SK-N-SH (cell line): ENCODE measurements at regions not wholly inside any gene's neighbourhood (a gene's known extent, or its start where the extent isn't known, plus 50 kb on each side); places are given as distances from the start of the nearest gene placed in this dataset.

Experiments
- CTCF ChIA-PET: fragments of 300-600, 350-600 bp; formaldehyde crosslinking; extraction: SDS; loops from one replicate; lab custom pipeline; 2021; lab: Yijun Ruan, JAX
- POLR2A ChIA-PET: fragments of 350-600 bp; sonication (Branson Sonifier 250); formaldehyde crosslinking; extraction: SDS; loops from one replicate; lab custom pipeline; 2020; ENCODE audit warnings: antibody characterized with exemption, inconsistent platforms; lab: Yijun Ruan, JAX
- DNase-seq: peaks from one replicate; pipeline ENCODE4 v3.0.0; 2012
- H2AFZ ChIP-seq: fragments of 200-600 bp; sonication (generic); 2 replicates; pipeline ENCODE4 v1.8.1; 2016; ENCODE audit warnings: antibody characterized with exemption, mild to moderate bottlenecking, low read depth
- H3F3A ChIP-seq: fragments of 200-600 bp; sonication (generic); replicated peaks from 2 replicates; pipeline ENCODE3; 2016; ENCODE audit warnings: antibody characterized with exemption, mild to moderate bottlenecking; ENCODE audit not compliant: insufficient read depth
- H3K27ac ChIP-seq, 2 experiments: fragments of 200-500 bp in 1 of 2; fragments of 200-600 bp in 1 of 2; sonication (Bioruptor generic) in 1 of 2; sonication (generic), shearing (Covaris generic) in 1 of 2; 2 replicates each; pipeline versions ENCODE4 v1.5.1 to v1.6.1; 2014 to 2016; ENCODE audit warnings: low read depth in 2 of 2, inconsistent platforms in 1 of 2, low read length in 1 of 2, mild to moderate bottlenecking in 1 of 2, mixed read lengths in 1 of 2
- H3K27me3 ChIP-seq: fragments of 200-600 bp; sonication (generic), shearing (Covaris generic); 2 replicates; pipeline ENCODE4 v1.6.1; 2016; ENCODE audit warnings: mixed run types; ENCODE audit not compliant: insufficient read depth
- H3K36me3 ChIP-seq, 2 experiments: fragments of 200-500 bp in 1 of 2; fragments of 200-600 bp in 1 of 2; sonication (Bioruptor generic) in 1 of 2; sonication (generic) in 1 of 2; replicated peaks in 1 of 2; 2 replicates each; pipeline versions ENCODE3 to v1.5.1; 2014 to 2016; ENCODE audit warnings: low read length in 1 of 2, mild to moderate bottlenecking in 1 of 2; ENCODE audit not compliant: insufficient read depth in 2 of 2, control insufficient read depth in 1 of 2
- H3K4me1 ChIP-seq, 2 experiments: fragments of 200-500 bp in 1 of 2; fragments of 200-600 bp in 1 of 2; sonication (Bioruptor generic) in 1 of 2; sonication (generic), shearing (Covaris generic) in 1 of 2; 2 replicates each; pipeline versions ENCODE4 v1.5.1 to v1.6.1; 2014 to 2016; ENCODE audit warnings: low read depth in 1 of 2, low read length in 1 of 2, mixed run types in 1 of 2; ENCODE audit not compliant: insufficient read depth in 2 of 2, control insufficient read depth in 1 of 2
- H3K4me2 ChIP-seq: fragments of 200-600 bp; sonication (generic), shearing (Covaris generic); 2 replicates; pipeline ENCODE4 v1.6.1; 2017; ENCODE audit warnings: mixed run types
- H3K4me3 ChIP-seq, 2 experiments: fragments of 200-500 bp in 1 of 2; fragments of 200-600 bp in 1 of 2; sonication (Bioruptor generic) in 1 of 2; sonication (generic), shearing (Covaris generic) in 1 of 2; 2 replicates each; pipeline versions ENCODE4 v1.5.1 to v1.8.1; 2014 to 2016; ENCODE audit warnings: low read depth in 2 of 2, inconsistent platforms in 1 of 2, low read length in 1 of 2, mild to moderate bottlenecking in 1 of 2, mixed read lengths in 1 of 2, moderate library complexity in 1 of 2
- H3K79me2 ChIP-seq: fragments of 200-600 bp; sonication (generic); 2 replicates; pipeline ENCODE4 v1.8.1; 2017; ENCODE audit warnings: mild to moderate bottlenecking; ENCODE audit not compliant: insufficient read depth
- H3K9ac ChIP-seq: fragments of 200-600 bp; sonication (generic); 2 replicates; pipeline ENCODE4 v1.6.1; 2017; ENCODE audit warnings: mixed run types
- H3K9me2 ChIP-seq: fragments of 200-600 bp; sonication (generic); 2 replicates; pipeline ENCODE4 v1.6.1; 2017; ENCODE audit warnings: mixed run types
- H3K9me3 ChIP-seq: fragments of 200-600 bp; sonication (generic); 2 replicates; pipeline ENCODE4 v1.6.1; 2017; ENCODE audit warnings: mixed run types, mild to moderate bottlenecking, moderate library complexity
- H4K20me1 ChIP-seq: fragments of 200-600 bp; sonication (generic); 2 replicates; pipeline ENCODE4 v1.6.1; 2017; ENCODE audit warnings: mild to moderate bottlenecking, mixed run types; ENCODE audit not compliant: insufficient read depth
- CHD2 ChIP-seq: fragments of 150-350 bp; IDR thresholded peaks from 2 replicates; pipeline ENCODE4 v1.6.1; 2018; ENCODE audit warnings: low read length; ENCODE audit not compliant: partially characterized antibody
- EP300 ChIP-seq, 2 experiments: IDR thresholded peaks; 2 replicates each; pipeline versions ENCODE4 v1.4.0 to v1.6.1; 2012; ENCODE audit warnings: borderline replicate concordance in 1 of 2, low read depth in 1 of 2, low read length in 1 of 2
- FOXJ3 ChIP-seq: sonication (generic); formaldehyde crosslinking; IDR thresholded peaks from 2 replicates; pipeline ENCODE4 v1.5.1; 2020; ENCODE audit warnings: mild to moderate bottlenecking, missing genetic modification reagents
- IRF3 ChIP-seq: fragments of 150-350 bp; IDR thresholded peaks from 2 replicates; pipeline ENCODE4 v1.6.1; 2016; ENCODE audit warnings: mild to moderate bottlenecking, low read depth, low read length
- JUND ChIP-seq: IDR thresholded peaks from 2 replicates; pipeline ENCODE4 v1.4.0; 2012
- MAX ChIP-seq: IDR thresholded peaks from 2 replicates; pipeline ENCODE4 v1.4.0; 2012; ENCODE audit warnings: low read depth
- POLR2AphosphoS5 ChIP-seq: IDR thresholded peaks from 2 replicates; pipeline ENCODE4 v1.6.1; 2012; ENCODE audit warnings: low read depth, low read length
- RCOR1 ChIP-seq: fragments of 150-350 bp; IDR thresholded peaks from 2 replicates; pipeline ENCODE4 v1.6.1; 2017; ENCODE audit warnings: antibody characterized with exemption, low read length
- RFX5 ChIP-seq: IDR thresholded peaks from 2 replicates; pipeline ENCODE4 v1.6.1; 2012; ENCODE audit warnings: mild to moderate bottlenecking, improper control_type of control experiment, low read length
- RXRA ChIP-seq: IDR thresholded peaks from 2 replicates; pipeline ENCODE4 v1.4.0; 2012; ENCODE audit warnings: low read depth, mild to moderate bottlenecking, borderline replicate concordance
- TAF1 ChIP-seq: IDR thresholded peaks from 2 replicates; pipeline ENCODE4 v1.6.1; 2012; ENCODE audit warnings: low read depth, mild to moderate bottlenecking, low read length, moderate library complexity, borderline replicate concordance
- TCF12 ChIP-seq: IDR thresholded peaks from 2 replicates; pipeline ENCODE4 v1.4.0; 2012
- TEAD4 ChIP-seq: IDR thresholded peaks from 2 replicates; pipeline ENCODE4 v1.4.0; 2012; ENCODE audit warnings: mild to moderate bottlenecking, borderline replicate concordance; ENCODE audit not compliant: insufficient read depth
- YY1 ChIP-seq: IDR thresholded peaks from 2 replicates; pipeline ENCODE4 v1.4.0; 2012; ENCODE audit warnings: low read depth, mild to moderate bottlenecking
- WGBS: methylation state at CpG from one replicate; pipeline ENCODE4 v1.1.6; 2017; ENCODE audit warnings: low lambda C conversion rate; 5-methylcytosine and 5-hydroxymethylcytosine counted together
- TF ChIP-seq, protein P1 (sequence below): fragments of 200-600 bp; sonication (generic); IDR thresholded peaks from 2 replicates; pipeline ENCODE4 v1.6.1; 2017; ENCODE audit warnings: antibody characterized with exemption, mild to moderate bottlenecking, moderate library complexity
- TF ChIP-seq, protein P2 (sequence below): IDR thresholded peaks from 2 replicates; pipeline ENCODE4 v1.6.1; 2012; ENCODE audit warnings: mild to moderate bottlenecking, low read depth, low read length, moderate library complexity

GRCh38 chr12:41966916-41967315, 177.8 kb downstream of the GXYLT1 start:
- DNase-seq = no peak
- no peaks in the 10 kb centered on the region for H3K9me3 ChIP-seq
- no peaks in the 10 kb centered on the region; a peak in 2 of 4 replicates for H3K4me1 ChIP-seq
- H3K4me2 ChIP-seq = no peak overlapping the region
- H3K27ac ChIP-seq = peak overlapping the region in 1 of 2 experiments; percentile 86; a peak in 1 of 4 replicates
- 97% methylated on average over 2 of the region's 2 CpGs for WGBS
- POLR2A ChIA-PET = no interaction called here
- CTCF ChIA-PET = interaction anchor here (1.2 kb wide), 1 partner anchor 11 kb away, joined by 3 read pairs; no protein-coding TSS in a partner anchor
- H3K4me3 ChIP-seq = no peak overlapping the region
- TF ChIP-seq POLR2AphosphoS5 = no peak
- TF ChIP-seq RCOR1 = no peak
- TF ChIP-seq IRF3 = no peak
- no peak for TF ChIP-seq YY1
- TF ChIP-seq, protein P1, sequence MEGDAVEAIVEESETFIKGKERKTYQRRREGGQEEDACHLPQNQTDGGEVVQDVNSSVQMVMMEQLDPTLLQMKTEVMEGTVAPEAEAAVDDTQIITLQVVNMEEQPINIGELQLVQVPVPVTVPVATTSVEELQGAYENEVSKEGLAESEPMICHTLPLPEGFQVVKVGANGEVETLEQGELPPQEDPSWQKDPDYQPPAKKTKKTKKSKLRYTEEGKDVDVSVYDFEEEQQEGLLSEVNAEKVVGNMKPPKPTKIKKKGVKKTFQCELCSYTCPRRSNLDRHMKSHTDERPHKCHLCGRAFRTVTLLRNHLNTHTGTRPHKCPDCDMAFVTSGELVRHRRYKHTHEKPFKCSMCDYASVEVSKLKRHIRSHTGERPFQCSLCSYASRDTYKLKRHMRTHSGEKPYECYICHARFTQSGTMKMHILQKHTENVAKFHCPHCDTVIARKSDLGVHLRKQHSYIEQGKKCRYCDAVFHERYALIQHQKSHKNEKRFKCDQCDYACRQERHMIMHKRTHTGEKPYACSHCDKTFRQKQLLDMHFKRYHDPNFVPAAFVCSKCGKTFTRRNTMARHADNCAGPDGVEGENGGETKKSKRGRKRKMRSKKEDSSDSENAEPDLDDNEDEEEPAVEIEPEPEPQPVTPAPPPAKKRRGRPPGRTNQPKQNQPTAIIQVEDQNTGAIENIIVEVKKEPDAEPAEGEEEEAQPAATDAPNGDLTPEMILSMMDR = no peak
- TF ChIP-seq JUND = no peak
- TF ChIP-seq, protein P2, sequence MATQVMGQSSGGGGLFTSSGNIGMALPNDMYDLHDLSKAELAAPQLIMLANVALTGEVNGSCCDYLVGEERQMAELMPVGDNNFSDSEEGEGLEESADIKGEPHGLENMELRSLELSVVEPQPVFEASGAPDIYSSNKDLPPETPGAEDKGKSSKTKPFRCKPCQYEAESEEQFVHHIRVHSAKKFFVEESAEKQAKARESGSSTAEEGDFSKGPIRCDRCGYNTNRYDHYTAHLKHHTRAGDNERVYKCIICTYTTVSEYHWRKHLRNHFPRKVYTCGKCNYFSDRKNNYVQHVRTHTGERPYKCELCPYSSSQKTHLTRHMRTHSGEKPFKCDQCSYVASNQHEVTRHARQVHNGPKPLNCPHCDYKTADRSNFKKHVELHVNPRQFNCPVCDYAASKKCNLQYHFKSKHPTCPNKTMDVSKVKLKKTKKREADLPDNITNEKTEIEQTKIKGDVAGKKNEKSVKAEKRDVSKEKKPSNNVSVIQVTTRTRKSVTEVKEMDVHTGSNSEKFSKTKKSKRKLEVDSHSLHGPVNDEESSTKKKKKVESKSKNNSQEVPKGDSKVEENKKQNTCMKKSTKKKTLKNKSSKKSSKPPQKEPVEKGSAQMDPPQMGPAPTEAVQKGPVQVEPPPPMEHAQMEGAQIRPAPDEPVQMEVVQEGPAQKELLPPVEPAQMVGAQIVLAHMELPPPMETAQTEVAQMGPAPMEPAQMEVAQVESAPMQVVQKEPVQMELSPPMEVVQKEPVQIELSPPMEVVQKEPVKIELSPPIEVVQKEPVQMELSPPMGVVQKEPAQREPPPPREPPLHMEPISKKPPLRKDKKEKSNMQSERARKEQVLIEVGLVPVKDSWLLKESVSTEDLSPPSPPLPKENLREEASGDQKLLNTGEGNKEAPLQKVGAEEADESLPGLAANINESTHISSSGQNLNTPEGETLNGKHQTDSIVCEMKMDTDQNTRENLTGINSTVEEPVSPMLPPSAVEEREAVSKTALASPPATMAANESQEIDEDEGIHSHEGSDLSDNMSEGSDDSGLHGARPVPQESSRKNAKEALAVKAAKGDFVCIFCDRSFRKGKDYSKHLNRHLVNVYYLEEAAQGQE = no peak
- TF ChIP-seq FOXJ3 (CRISPR knock-in tag) = no peak
- no peak for TF ChIP-seq TCF12
- TF ChIP-seq RFX5 = no peak
- no peak for TF ChIP-seq CHD2
- no peak for TF ChIP-seq EP300 (IDR thresholded peaks at IDR 0.05; ENCODE audit: borderline replicate concordance in 1 of 2, low read depth in 1 of 2, low read length in 1 of 2)
- no peak for TF ChIP-seq TEAD4
- TF ChIP-seq RXRA = no peak
- TF ChIP-seq TAF1 = no peak
- no peak for TF ChIP-seq MAX
- H3K36me3 ChIP-seq = no peaks in the 10 kb centered on the region
- H3K27me3 ChIP-seq = no peaks in the 10 kb centered on the region
- H3K9me2 ChIP-seq = no peaks in the 10 kb centered on the region
- H3K79me2 ChIP-seq = no peaks in the 10 kb centered on the region
- no peaks in the 10 kb centered on the region for H4K20me1 ChIP-seq
- H3K9ac ChIP-seq = no peak overlapping the region
- H2AFZ ChIP-seq = no peak overlapping the region
- H3F3A ChIP-seq = no peaks in the 10 kb centered on the region
